T-cell (primary cell): ENCODE measurements at regions not wholly inside any gene's neighbourhood (a gene's known extent, or its start where the extent isn't known, plus 50 kb on each side); places are given as distances from the start of the nearest gene placed in this dataset.

Experiments used
- ATAC-seq, 4 experiments: fragments of 200-7000 bp in 3 of 4; fragments of 150-1000 bp in 1 of 4; cut with Tn5 transposase; replicated peaks in 1 of 4; 1 replicate in 3 of 4; 2 replicates in 1 of 4; pipeline ENCODE4 v1.10.0; 2021; ENCODE audit warnings: moderate library complexity in 3 of 4, mild to moderate bottlenecking in 2 of 4, moderate number of reproducible peaks in 1 of 4
- CTCF ChIA-PET, 2 donors: fragments of 300-600 bp; sonication (Branson Sonifier 250); formaldehyde crosslinking; loops; one replicate each; lab custom pipeline; 2022; ENCODE audit warnings: antibody characterized with exemption in 2 of 2; lab: Charles Lee
- POLR2A ChIA-PET, 2 donors: fragments of 300-600 bp; sonication (Branson Sonifier 250); formaldehyde crosslinking; loops; one replicate each; lab custom pipeline; 2022; ENCODE audit warnings: antibody characterized with exemption in 2 of 2; lab: Charles Lee
- DNase-seq, 35 experiments: peaks; one replicate each; pipeline versions ENCODE4 v3.0.0 to v3.0.0-alpha.2; 2013 to 2023
- H3K27ac ChIP-seq: one replicate; pipeline ENCODE4 v1.5.1; 2013; ENCODE audit warnings: low read length
- H3K27me3 ChIP-seq, 2 experiments: replicated peaks in 1 of 2; 1 replicate in 1 of 2; 2 replicates in 1 of 2; pipeline versions ENCODE4 v1.6.1 to v1.7.0; 2013; ENCODE audit warnings: low read length in 1 of 2, mixed read lengths in 1 of 2; ENCODE audit not compliant: control insufficient read depth in 2 of 2, insufficient read depth in 2 of 2; ENCODE audit errors: extremely low read depth in 1 of 2
- H3K36me3 ChIP-seq, 2 donors: 1 replicate in 1 of 2; 2 replicates in 1 of 2; pipeline versions ENCODE4 v1.6.1 to v1.7.0; 2013; ENCODE audit warnings: low read length in 1 of 2; ENCODE audit not compliant: control insufficient read depth in 2 of 2, insufficient read depth in 1 of 2; ENCODE audit errors: extremely low read depth in 1 of 2
- H3K4me1 ChIP-seq, 2 experiments: 1 replicate in 1 of 2; 2 replicates in 1 of 2; pipeline versions ENCODE4 v1.6.1 to v1.7.0; 2013; ENCODE audit warnings: low read length in 2 of 2, mixed read lengths in 1 of 2; ENCODE audit not compliant: insufficient read depth in 2 of 2, control insufficient read depth in 1 of 2; ENCODE audit errors: extremely low read depth in 1 of 2
- H3K4me3 ChIP-seq, 2 donors: 1 replicate in 1 of 2; 2 replicates in 1 of 2; pipeline versions ENCODE4 v1.5.1 to v1.7.0; 2013; ENCODE audit warnings: mild to moderate bottlenecking in 2 of 2, low read length in 1 of 2, moderate library complexity in 1 of 2; ENCODE audit not compliant: control insufficient read depth in 1 of 2; ENCODE audit errors: extremely low read depth in 1 of 2
- H3K9me3 ChIP-seq: 2 replicates; pipeline ENCODE4 v1.7.0; 2013
- H3K27ac Mint-ChIP-seq, 2 donors: one replicate each; pipeline ENCODE4 v1.8.0; 2020 to 2021; ENCODE audit warnings: mild to moderate bottlenecking in 2 of 2, mixed read lengths in 2 of 2
- H3K27me3 Mint-ChIP-seq, 2 donors: one replicate each; pipeline ENCODE4 v1.8.0; 2021 to 2022; ENCODE audit warnings: mixed read lengths in 2 of 2
- H3K36me3 Mint-ChIP-seq: one replicate; pipeline ENCODE4 v1.8.0; 2021; ENCODE audit warnings: mixed read lengths
- H3K4me1 Mint-ChIP-seq, 3 donors: one replicate each; pipeline ENCODE4 v1.8.0; 2020 to 2022; ENCODE audit warnings: mixed read lengths in 3 of 3, mild to moderate bottlenecking in 1 of 3
- H3K4me3 Mint-ChIP-seq, 3 donors: one replicate each; pipeline ENCODE4 v1.8.0; 2020 to 2022; ENCODE audit warnings: mild to moderate bottlenecking in 3 of 3, mixed read lengths in 3 of 3, moderate library complexity in 3 of 3
- H3K9me3 Mint-ChIP-seq, 3 donors: one replicate each; pipeline ENCODE4 v1.8.0; 2020 to 2022; ENCODE audit warnings: mixed read lengths in 3 of 3
- WGBS: methylation state at CpG from one replicate; pipeline ENCODE4 v1.1.5; 2013; ENCODE audit warnings: missing lambda C conversion rate; ENCODE audit not compliant: insufficient coverage; 5-methylcytosine and 5-hydroxymethylcytosine counted together

DNA sequence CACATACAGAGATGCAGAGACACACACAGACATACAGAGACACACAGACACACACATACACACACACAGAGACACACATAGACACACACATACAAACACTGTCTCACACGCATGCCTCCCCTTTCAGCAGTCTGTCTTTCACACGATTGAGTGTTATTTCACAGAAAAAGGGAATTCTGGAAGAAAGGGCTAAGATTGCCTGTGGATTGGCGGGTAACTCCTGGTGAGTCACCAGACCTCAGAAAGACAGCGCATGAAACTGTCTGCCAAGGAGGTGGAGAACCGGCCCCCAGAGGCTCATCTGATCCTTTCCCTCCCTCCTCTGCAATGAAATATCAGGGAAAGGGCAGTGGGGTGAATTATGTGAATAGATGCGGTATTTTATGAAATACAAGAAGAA is 127.2 kb upstream of the GSC start:
- Histone ChIP-seq H3K27ac (no peak overlapping the region), H3K36me3 (no peaks in the 10 kb centered on the region), H3K4me1 (no peaks in the 10 kb centered on the region), H3K9me3 (no peaks in the 10 kb centered on the region), H3K4me3 (no peak overlapping the region), H3K27me3 (no peaks in the 10 kb centered on the region)
- CTCF ChIA-PET = no interaction called here
- Mint-ChIP-seq H3K27me3 (peaks cover 0 to 10% of the 10 kb centered on the region in 2 donors), H3K27ac (no peak overlapping the region), H3K36me3 (no peaks in the 10 kb centered on the region), H3K4me1 (no peaks in the 10 kb centered on the region), H3K4me3 (no peak overlapping the region), H3K9me3 (no peaks in the 10 kb centered on the region)
- DNase-seq = no peak
- no peak for ATAC-seq
- POLR2A ChIA-PET = no interaction called here
- WGBS = no CpG with 5 or more reads among the region's 6 CpGs

- Histone ChIP-seq H3K4me3 (no peak overlapping the region), H3K4me1 (no peaks in the 10 kb centered on the region), H3K27ac (no peak overlapping the region), H3K36me3 (no peaks in the 10 kb centered on the region), H3K27me3 (no peaks in the 10 kb centered on the region), H3K9me3 (no peaks in the 10 kb centered on the region)
- DNase-seq (no peak), ATAC-seq (no peak)
- ChIA-PET CTCF (no interaction called here), POLR2A (no interaction called here)
- Mint-ChIP-seq H3K4me1 (no peaks in the 10 kb centered on the region), H3K9me3 (no peaks in the 10 kb centered on the region), H3K27ac (no peak overlapping the region), H3K4me3 (no peak overlapping the region), H3K27me3 (peaks cover 0 to 4% of the 10 kb centered on the region in 2 donors), H3K36me3 (no peaks in the 10 kb centered on the region)
- 95% methylated on average over 6 of the region's 17 CpGs for WGBS
Observed at GRCh38 chr14:94893411-94894160, 123.7 kb upstream of the GSC start.

DNA sequence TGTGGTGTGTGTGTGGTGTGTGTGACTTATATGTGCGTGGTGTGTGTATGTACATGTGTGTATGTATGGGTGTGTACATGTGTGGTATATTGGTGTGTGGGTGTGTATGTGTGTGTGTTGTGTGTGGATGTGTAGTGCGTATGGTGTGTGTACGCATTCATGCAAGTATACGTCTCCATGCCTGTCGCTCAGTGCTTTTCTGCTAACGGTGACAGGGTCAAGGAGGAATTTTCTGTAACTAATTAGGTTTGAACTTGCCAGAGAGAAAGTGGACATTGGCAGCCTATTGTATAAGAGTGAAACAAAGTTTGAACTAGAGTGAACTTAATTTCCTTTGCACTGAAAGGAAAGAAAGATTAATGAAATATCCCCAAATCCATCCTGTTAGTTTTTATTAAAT is 120.9 kb upstream of the GSC start:
- no peaks in the 10 kb centered on the region for H3K36me3 Mint-ChIP-seq
- no peak overlapping the region for H3K27ac Mint-ChIP-seq
- 95% methylated on average over 6 of the region's 6 CpGs for WGBS
- H3K9me3 Mint-ChIP-seq = no peaks in the 10 kb centered on the region
- no peak overlapping the region for H3K4me3 Mint-ChIP-seq
- ChIA-PET CTCF (no interaction called here), POLR2A (no interaction called here)
- Histone ChIP-seq H3K27ac (no peak overlapping the region), H3K27me3 (peaks cover 0 to 7% of the 10 kb centered on the region in 2 experiments), H3K4me1 (no peaks in the 10 kb centered on the region), H3K36me3 (no peaks in the 10 kb centered on the region), H3K4me3 (no peak overlapping the region), H3K9me3 (no peaks in the 10 kb centered on the region)
- DNase-seq = no peak
- ATAC-seq = no peak
- no peaks in the 10 kb centered on the region for H3K4me1 Mint-ChIP-seq
- H3K27me3 Mint-ChIP-seq = peaks cover 0 to 3% of the 10 kb centered on the region in 2 donors

DNA sequence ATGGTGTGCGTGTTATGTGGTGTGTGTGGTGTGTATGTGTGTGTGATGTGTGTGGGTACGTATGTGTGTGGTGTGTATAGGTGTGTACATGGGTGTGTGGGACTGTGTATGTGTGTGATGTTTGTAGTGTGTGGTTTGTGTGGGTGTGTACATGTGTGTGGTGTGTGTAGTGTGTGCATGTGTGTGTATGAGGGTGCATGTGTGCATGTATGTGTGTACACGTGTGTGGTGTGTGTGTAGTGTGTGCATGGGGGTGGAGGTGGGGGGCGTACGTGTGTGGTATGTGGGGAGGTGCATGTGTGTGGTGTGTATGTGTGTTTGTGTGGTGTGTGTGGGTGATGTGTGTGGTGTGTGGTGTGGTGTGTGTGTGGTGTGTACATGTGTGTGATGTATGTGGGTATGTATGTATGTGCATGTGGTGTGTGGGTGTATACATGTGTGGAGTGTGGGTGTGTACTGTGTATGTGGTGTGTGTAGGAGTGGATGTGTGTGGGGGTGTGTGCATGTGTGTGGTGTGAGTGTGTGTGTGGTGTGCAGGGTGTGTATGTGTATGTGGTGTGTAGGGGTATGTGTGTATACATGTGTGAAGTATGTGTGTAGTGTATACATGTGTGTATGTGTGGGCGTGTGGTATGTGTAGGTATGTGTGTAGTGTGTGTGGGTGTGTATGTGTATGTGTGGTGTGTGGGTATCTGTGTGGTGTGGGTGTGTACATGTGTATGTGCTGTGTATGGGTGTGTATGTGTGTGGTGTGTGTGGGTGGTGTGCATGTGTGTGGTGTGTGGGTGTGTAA is 119.8 kb upstream of the GSC start:
- Histone ChIP-seq H3K4me1 (no peaks in the 10 kb centered on the region), H3K27ac (no peak overlapping the region), H3K9me3 (no peaks in the 10 kb centered on the region), H3K27me3 (peaks cover 0 to 9% of the 10 kb centered on the region in 2 experiments), H3K36me3 (no peaks in the 10 kb centered on the region), H3K4me3 (no peak overlapping the region)
- no peaks in the 10 kb centered on the region for H3K4me1 Mint-ChIP-seq
- ATAC-seq (no peak), DNase-seq (no peak)
- no peaks in the 10 kb centered on the region for H3K36me3 Mint-ChIP-seq
- ChIA-PET POLR2A (no interaction called here), CTCF (no interaction called here)
- H3K27ac Mint-ChIP-seq = no peak overlapping the region
- H3K9me3 Mint-ChIP-seq = no peaks in the 10 kb centered on the region
- no peak overlapping the region for H3K4me3 Mint-ChIP-seq
- peaks cover 3 to 10% of the 10 kb centered on the region in 2 donors for H3K27me3 Mint-ChIP-seq
- WGBS = 95% methylated on average over 6 of the region's 6 CpGs

- H3K9me3 ChIP-seq = no peaks in the 10 kb centered on the region
- H3K36me3 ChIP-seq = no peaks in the 10 kb centered on the region
- ATAC-seq = no peak
- H3K4me1 Mint-ChIP-seq = no peaks in the 10 kb centered on the region
- POLR2A ChIA-PET = no interaction called here
- no peak overlapping the region for H3K4me3 Mint-ChIP-seq
- H3K9me3 Mint-ChIP-seq = no peaks in the 10 kb centered on the region
- H3K27ac ChIP-seq = no peak overlapping the region
- H3K36me3 Mint-ChIP-seq = no peaks in the 10 kb centered on the region
- no peak overlapping the region for H3K27ac Mint-ChIP-seq
- H3K27me3 ChIP-seq = peaks cover 0 to 14% of the 10 kb centered on the region in 2 experiments
- H3K4me1 ChIP-seq = no peaks in the 10 kb centered on the region
- WGBS = 85% methylated on average over 10 of the region's 12 CpGs
- H3K4me3 ChIP-seq = no peak overlapping the region
- no peak for DNase-seq
- CTCF ChIA-PET = no interaction called here
- H3K27me3 Mint-ChIP-seq = peaks cover 3 to 12% of the 10 kb centered on the region in 2 donors
Observed at GRCh38 chr14:94888121-94888520, 118.2 kb upstream of the GSC start.

DNA sequence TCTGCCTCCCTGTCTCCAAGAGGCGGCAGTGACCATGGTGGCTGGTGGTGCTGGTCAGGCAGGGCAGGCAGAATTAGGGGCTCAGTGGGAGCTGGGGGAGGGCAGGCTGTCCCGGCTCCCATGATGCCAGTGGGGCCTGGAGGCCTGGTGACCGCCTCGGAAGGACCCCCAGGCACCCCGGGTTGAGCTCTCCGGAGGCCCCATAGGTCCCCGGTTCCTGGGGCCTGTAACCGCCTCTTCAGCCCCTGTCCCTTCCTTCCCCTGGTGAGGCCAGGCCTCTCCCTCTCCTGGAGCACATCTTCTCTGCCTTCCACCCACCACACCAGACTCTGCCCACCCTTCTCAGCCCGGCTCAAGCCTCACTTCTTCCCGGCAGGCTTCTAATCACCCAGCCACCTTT is 117.7 kb upstream of the GSC start:
- Histone ChIP-seq H3K9me3 (no peaks in the 10 kb centered on the region), H3K4me3 (no peak overlapping the region), H3K4me1 (no peaks in the 10 kb centered on the region), H3K27ac (no peak overlapping the region), H3K27me3 (peaks cover 0 to 14% of the 10 kb centered on the region in 2 experiments), H3K36me3 (no peaks in the 10 kb centered on the region)
- Mint-ChIP-seq H3K4me1 (no peaks in the 10 kb centered on the region), H3K9me3 (no peaks in the 10 kb centered on the region), H3K27me3 (peaks cover 3 to 12% of the 10 kb centered on the region in 2 donors), H3K4me3 (no peak overlapping the region), H3K27ac (no peak overlapping the region), H3K36me3 (no peaks in the 10 kb centered on the region)
- CTCF ChIA-PET = no interaction called here
- ATAC-seq (peak in 1 of 4 experiments; percentile 7), DNase-seq (no peak)
- WGBS = 87% methylated on average over 9 of the region's 10 CpGs
- POLR2A ChIA-PET = no interaction called here
